ENCODE measurements at regions not wholly inside any gene's neighbourhood (a gene's known extent, or its start where the extent isn't known, plus 50 kb on each side); places are given as distances from the start of the nearest gene placed in this dataset.

DNA sequence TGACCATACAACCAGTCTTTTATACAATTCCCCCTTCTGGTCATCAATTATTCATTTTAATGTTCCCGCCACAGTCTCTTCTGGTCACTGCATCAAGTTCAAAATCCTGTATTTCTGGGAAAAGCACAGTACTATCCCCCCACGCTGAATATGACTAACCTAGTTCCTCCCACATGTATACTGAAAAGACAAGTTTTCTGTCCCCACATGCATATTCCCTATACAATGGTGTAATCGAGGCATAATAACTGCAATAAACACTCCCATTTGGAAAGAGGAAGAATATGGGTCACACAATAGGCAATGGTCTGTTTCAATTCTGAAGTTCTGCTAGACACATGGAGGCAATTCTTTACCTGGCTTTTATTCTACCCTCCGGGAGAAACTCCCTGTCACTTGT, 344.9 kb downstream of the EFNA5 start:
- no peak for DNase-seq

DNA sequence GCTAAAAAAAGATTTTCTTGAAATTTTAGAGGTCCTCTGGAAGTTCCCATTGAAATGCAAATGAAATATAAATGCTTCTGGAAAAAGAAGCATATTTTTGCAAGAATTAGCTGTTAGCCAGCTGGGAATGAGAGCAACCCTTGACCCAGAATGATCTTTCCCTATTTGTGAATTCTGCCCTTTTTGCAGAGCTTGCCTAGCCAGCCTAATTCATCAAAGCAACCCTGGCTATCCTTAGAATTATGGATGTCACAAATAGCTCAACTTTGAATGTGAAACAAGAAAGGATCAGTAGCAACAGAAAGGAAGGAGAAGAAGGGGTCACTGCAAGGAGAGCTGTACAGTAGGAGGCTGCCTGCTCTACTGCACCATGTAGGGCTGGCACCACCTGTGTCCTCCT, 345.9 kb downstream of the EFNA5 start:
- DNase-seq = no peak

GRCh38 chr5:107324071-107324470, 346.7 kb downstream of the EFNA5 start:
- no peak for DNase-seq

DNA sequence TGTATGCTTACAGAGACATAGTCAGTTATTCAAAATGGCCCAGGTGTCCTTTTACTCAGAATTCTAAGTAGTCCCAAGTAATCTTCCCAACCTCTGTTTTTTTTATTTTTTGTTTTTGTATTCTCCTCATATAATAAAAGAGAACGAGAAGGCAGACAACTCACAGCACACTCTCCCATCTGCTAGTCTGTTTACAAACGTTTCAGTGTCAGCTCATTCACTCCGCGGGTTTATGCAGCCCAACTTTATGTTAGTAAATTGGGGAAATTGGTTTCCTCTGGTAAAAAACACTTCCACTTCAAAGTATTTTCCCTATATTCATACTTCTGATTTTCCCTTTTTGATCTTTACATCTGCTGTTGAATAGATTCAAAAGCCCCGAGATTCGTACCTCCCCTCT, 347.2 kb downstream of the EFNA5 start:
- DNase-seq = no peak

- no peak for DNase-seq
These were observed 347.8 kb downstream of the EFNA5 start for GRCh38 chr5:107322936-107323335.

DNA sequence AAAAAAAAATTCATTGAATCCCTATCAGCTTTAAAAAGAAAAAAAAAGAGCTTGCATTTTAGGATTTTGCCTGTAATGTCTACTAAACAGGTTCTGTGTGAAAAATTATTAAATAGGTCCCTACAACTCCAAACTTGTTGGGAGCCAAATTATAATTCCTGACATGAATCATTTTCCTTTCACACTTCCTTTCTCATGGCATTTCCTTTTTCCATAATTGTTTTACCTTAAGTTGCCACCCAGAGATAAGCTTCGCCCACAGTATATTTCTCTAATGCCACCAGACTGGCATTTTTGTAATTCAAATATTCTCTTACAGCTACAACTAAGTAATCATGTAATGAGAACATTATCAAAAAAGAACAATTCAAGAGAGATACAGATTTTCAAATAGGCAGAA, 348.8 kb downstream of the EFNA5 start:
- DNase-seq = no peak

- DNase-seq = no peak
These were observed 349.9 kb downstream of the EFNA5 start for GRCh38 chr5:107320846-107321245.

- DNase-seq = no peak
These were observed 350.4 kb downstream of the EFNA5 start for GRCh38 chr5:107320376-107320775.

GRCh38 chr5:107319901-107320300, 350.8 kb downstream of the EFNA5 start:
- DNase-seq = no peak

- DNase-seq = no peak
These were observed 356.4 kb downstream of the EFNA5 start for GRCh38 chr5:107314330-107314729.

GRCh38 chr5:107313921-107314320, 356.8 kb downstream of the EFNA5 start:
- no peak for DNase-seq

GRCh38 chr5:107313098-107313497, 357.6 kb downstream of the EFNA5 start:
- DNase-seq = no peak

GRCh38 chr5:107310181-107310580, 360.6 kb downstream of the EFNA5 start:
- no peak for DNase-seq

DNA sequence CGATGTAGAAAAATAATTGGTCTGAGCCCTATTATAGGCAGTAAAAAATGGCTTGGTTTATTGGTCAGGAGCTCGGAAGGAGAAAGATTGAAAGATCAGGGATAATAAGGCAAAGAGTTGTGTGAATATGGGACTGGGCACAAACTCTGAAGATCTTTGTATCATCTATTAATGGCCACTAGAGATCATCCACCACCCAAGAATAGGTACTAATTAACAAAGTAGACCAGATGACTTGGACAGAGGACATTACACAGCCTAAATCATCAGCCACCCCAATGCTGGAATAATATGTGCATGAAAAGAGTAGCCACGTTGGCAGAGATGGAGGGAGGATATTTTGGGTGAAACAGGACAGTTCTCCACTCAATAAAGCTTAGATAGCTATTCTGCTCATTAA, 364.1 kb downstream of the EFNA5 start:
- DNase-seq = no peak

DNA sequence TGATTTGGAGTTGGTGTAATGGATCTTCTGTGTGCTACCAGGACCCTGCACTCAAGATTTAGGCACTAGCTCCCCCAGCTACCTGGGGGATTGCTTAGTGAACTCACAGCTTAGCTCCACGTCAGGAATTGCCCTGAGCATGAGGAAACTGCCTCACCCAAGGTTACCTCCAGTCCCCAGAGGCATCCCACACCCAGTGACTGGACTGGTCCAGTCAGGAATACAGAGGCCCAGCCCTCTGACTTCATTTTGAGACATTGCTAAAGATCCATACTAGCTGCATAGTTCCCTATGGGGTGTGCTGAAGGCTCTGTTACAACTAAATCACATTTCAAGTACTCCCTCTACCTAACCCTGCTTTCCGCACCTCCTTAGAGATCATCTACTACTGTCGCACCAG, 364.7 kb downstream of the EFNA5 start:
- DNase-seq = no peak

GRCh38 chr5:107304684-107305083, 366.1 kb downstream of the EFNA5 start:
- DNase-seq = no peak

- DNase-seq = no peak
These were observed 367.4 kb downstream of the EFNA5 start for GRCh38 chr5:107303171-107303968.

DNA sequence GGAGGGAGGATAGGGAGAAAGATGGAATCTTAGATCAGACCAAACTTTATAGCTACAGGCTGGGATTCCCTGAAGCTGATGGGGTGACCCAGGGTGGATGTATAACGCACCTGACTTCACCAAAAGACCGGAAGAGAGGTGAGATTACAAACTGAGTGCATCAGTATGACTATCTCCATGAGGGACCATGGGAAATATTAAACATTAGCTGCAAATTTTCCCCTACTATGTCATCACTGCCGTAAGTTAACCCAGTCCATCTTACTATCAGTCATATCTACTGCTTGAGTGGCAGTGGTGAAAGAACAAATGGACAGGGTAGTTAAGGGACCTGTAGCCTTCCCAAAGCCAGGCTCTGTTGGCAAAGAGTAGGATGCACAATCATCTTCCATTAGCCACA, 368.3 kb downstream of the EFNA5 start:
- DNase-seq = no peak

GRCh38 chr5:107301999-107302398, 368.7 kb downstream of the EFNA5 start:
- no peak for DNase-seq

DNA sequence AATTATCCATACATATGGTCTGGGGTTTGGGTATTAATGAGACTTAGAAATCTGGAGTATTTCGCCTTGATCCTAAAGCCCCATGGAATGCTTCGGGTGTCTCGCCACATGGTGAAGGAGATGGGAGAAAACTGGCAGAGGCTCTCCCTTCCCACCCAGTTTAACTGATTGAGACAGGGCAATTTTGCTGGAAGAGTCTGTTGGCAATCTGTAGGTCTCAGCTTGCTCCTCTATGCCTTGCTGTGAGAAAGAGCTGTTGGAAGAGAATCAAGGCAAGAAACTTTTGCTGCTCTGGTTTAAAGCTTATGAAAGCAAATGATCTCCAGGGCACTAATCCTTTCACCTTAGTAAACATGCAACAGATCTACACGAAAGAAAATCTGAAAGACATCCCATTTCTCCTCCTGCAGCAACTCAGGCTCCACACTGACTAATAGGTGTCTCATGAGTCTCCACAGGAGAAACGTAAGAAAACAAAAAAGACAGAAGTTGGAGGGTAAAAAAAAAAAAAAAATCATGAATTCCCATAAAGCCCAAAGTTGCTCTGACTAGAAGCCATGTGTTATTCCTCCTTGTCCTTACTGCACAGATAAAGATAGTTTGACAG, 369.9 kb downstream of the EFNA5 start:
- no peak for DNase-seq

DNA sequence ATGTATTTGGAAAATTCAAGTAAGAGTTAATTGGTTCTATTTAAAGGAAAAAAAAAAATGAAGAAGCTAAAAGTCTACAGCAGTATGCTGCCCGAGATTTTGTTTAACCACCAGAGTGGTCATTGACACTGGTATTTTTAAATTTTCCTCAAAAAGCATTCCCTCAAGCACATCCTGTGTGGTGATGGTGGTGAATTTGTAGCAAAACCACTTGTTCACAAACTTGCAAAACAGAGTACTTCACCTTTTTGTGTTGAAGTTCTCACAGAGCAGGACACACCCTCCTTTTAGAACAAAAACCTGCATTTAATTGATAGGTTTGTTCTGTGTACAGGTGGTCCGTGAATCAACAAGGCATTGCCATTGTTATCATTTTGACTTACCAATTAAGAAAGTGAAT, 374.2 kb downstream of the EFNA5 start:
- no peak for DNase-seq

- DNase-seq = no peak
These were observed 374.8 kb downstream of the EFNA5 start for GRCh38 chr5:107295914-107296313.

- DNase-seq = no peak
These were observed 376.1 kb downstream of the EFNA5 start for GRCh38 chr5:107294669-107295068.

GRCh38 chr5:107294211-107294550, 376.6 kb downstream of the EFNA5 start:
- no peak for DNase-seq
